ENCODE measurements at regions not wholly inside any gene's neighbourhood (a gene's known extent, or its start where the extent isn't known, plus 50 kb on each side); places are given as distances from the start of the nearest gene placed in this dataset.

DNA sequence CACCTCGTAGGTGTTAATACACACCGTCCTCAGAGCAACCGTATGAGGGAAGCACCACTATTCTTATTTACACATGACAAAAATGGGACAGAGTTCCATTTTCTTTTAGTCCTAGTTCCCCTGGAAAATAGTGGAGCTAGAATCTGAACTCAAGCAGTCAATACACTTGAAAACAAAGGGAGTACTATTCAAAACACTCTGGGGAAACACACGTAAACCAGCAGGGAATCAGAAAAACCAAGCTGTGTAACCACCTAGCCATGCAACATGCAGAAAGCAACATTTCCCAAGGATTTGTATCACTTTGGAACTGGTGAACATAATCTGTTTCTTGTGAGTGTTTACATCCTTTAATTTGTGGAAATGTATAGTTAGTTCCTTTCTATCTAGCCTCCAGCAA, 208.2 kb downstream of the UBE2E3 start:
- no peak for DNase-seq (ENCODE audit: low read depth in 2 of 2)

DNA sequence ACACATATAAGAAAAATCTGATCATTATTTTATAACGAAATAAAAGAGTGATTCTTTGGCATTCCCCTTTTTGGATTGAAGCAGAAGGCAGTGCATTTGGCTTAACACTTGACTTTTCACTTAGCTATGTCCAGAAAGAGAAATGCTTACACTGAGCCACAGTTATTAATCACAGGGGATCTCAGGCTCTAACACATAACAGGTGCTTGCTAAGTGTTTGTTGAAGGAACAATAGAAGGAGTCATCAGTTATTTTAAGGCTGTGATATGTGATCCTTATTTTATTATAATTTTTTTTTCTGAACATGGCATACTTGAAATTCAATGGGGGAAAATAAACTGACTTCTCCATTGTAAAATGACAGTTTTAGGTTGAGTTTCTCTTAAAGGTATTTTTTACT, 209.5 kb downstream of the UBE2E3 start:
- no peak for DNase-seq (ENCODE audit: low read depth in 2 of 2)

DNA sequence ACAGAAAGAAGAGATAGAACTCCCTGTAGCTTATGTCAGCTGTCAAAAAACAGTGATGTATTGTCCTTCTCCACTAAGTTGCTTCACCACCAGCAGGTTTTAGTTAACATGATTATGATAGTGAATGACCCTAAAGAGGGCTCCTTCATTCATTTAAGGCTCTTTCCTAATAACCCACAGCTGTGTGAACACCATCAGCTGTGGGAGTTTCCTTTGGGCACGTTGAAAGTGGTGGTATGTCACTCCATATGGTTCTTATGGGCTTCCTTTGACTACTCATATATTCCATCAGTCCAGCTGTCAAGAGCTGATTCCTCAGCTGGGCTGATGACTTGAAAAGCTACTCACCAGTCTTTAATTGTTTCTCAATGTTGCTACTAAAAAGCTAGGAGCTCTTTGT, 210.3 kb downstream of the UBE2E3 start:
- no peak for DNase-seq (ENCODE audit: low read depth in 2 of 2)

- no peak for DNase-seq (ENCODE audit: low read depth in 2 of 2)
Observed at GRCh38 chr2:181193550-181193949, 213.1 kb downstream of the UBE2E3 start.

DNA sequence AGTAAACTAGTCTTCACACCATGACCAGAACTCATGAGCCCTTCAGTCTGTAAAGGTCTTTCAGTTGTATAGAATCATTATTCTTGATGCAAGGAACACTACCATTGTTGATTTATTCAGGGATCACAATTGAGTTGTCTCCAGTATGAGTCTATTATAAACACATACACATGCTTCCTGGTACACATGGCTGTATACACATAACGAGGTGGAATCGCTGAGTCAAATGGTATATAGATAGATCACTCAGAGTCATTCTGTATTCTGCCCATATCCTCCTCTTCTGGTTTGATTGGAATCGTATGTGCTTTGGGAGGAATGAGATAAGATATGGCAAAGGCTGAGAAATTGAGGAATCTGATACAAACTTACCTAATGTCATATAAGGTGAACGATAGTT, 216.0 kb downstream of the UBE2E3 start:
- DNase-seq (ENCODE audit: low read depth in 2 of 2): no peak

GRCh38 chr2:181197140-181197760, 216.8 kb downstream of the UBE2E3 start:
- DNase-seq (ENCODE audit: low read depth in 2 of 2): no peak

DNA sequence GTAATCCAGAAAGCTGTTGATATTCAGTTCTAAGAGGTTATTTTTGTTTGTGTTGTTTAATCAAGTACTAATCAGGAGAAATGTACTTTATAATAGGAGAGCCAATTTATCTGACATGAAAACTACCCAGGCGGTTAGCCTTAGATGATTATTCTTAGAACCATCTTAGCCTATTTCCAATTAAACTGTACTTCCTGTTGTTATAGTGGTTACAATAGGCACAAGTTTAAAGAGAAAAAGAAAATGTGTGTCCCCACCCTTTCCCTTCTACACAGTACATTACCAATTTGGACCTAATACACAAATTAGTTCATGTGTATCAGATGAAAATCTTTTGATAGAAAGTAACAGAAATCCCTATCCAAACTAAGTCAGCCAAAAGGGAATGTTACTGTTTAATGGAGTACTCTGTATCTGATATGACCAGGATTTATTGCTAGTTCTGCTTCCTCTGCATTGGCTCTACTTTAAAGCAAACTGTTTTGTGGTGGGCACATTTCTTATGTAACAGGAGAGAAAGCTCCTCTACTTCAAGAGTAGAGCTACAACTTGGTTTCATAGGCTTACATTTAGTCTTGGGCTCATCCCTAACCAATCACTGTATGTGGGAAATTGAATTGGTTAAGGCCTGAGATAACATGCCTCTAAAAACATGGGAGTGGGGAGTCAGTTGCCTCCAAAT, 217.9 kb downstream of the UBE2E3 start:
- no peak for DNase-seq (ENCODE audit: low read depth in 2 of 2)

DNA sequence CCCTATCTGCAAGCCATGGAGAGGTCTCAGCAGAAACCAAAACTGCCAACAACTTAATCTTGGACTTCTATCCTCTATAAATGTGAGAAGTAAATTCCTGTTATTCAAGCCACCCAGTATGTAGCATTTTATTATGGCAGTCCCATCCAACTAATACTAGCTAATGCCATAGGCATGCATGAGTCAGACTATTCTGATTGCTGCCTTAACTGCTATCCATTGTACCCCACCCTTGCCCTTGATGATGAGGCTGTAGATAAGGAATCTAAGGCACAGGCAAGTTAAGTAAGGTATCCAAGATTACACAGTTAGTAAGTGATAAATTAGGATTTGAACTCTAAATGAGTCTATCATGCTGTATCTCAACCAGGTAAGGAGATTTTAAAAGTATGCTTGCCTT, 223.0 kb downstream of the UBE2E3 start:
- no peak for DNase-seq (ENCODE audit: low read depth in 2 of 2)

DNA sequence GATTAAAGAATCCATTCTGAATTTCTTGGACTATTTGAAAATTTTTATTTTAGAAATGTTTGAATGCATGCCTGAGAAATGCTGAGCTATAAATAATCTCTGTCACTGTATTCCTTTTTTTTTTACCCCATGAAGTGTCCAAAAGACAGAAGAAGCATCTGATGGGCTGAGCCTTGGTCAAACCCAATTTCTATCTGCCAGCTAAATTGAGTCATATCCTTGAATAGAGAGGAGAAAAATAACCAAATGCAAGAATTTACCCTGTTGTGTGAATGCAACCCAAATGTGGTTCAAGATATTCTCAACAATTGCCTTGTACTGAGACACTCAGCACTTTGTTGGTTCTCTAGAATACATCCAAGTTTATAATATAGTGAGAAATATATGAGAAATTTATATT, 223.5 kb downstream of the UBE2E3 start:
- no peak for DNase-seq (ENCODE audit: low read depth in 2 of 2)

DNA sequence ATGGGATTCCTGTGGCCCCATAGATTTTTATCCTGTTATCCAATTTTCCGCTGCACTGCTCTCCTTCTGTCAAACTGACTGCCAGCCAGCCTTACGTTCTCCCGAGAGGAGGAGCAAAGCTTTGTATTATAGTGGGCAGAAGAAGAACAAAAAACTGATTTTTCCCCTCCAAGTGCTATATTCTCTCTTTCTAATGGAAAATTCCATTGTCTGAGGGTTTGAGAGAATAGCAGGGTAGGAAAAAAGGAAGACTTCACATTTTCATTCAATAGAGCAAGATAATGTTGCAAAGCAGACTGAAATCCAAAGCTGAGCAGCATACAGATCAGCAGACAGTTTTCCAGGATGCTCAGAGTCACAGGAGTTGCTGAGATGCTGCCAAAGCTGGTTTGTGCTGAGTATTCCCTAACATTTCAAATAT, 238.0 kb downstream of the UBE2E3 start:
- DNase-seq (ENCODE audit: low read depth in 2 of 2): no peak

- DNase-seq (ENCODE audit: low read depth in 2 of 2): no peak
Observed at GRCh38 chr2:181223234-181223633, 234.0 kb upstream of the ITGA4 start.

DNA sequence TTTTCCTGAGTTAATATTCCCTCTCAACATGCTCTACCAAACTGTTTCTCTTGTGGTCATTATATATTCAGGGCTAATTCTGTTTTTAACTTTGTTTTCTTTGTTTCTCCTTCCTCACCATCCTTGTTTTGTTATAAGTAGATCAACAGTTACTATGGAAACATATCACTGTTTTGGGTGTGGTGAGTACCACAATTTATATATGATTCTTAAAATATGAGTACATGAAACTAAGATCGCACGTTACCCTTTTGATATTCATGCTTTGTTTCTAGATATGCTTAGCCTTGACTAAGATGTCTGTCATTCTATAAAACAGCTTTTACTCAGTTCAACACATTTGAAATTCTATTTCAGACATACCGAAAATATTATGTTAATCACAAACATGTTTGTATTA, 232.3 kb upstream of the ITGA4 start:
- DNase-seq (ENCODE audit: low read depth in 2 of 2): no peak

GRCh38 chr2:181228661-181229060, 228.5 kb upstream of the ITGA4 start:
- DNase-seq (ENCODE audit: low read depth in 2 of 2): no peak

DNA sequence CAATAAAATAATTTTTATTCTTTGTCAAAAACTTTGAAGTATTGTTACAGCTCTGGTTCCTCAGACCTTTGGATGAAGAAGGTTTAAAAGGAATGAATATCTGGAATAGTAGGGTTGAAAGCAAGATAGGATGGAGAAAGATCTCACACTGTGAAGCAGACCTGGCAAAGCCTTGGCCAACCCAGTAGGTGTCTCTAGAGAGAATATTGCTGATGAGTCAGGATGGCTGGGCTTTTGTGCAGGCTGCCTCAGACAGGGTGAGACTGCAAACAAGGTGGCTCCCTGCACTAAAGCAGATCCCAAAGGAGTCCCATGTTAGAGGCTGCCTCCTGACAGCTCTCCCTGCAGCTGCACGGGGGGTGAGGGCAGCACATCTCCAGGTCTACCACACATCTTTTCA, 226.0 kb upstream of the ITGA4 start:
- DNase-seq (ENCODE audit: low read depth in 2 of 2): no peak

GRCh38 chr2:181231886-181232621, 225.1 kb upstream of the ITGA4 start:
- DNase-seq (ENCODE audit: low read depth in 2 of 2): no peak

DNA sequence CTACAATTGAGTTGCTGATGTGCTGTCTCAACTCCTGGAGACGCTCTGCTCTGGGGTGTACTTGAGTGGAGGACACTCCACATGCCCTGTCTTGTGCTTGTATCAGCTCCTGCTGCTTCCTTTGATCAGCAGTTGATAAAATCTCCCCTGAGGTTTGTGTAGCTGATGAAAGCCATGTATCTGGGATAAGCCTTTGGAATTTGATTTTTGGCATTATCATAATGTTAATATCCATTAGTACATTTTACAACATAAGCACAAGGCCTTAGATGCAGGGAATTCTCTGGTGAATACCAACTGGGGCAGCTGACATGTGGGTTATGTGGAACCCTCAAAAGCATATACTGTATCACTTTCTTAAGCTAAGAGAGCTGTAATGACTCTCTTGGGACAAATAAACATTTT, 222.7 kb upstream of the ITGA4 start:
- DNase-seq (ENCODE audit: low read depth in 2 of 2): no peak

GRCh38 chr2:181235011-181235410, 222.2 kb upstream of the ITGA4 start:
- no peak for DNase-seq (ENCODE audit: low read depth in 2 of 2)

GRCh38 chr2:181235683-181236459, 221.3 kb upstream of the ITGA4 start:
- DNase-seq (ENCODE audit: low read depth in 2 of 2): no peak

GRCh38 chr2:181239201-181239799, 217.9 kb upstream of the ITGA4 start:
- DNase-seq (ENCODE audit: low read depth in 2 of 2): no peak

- DNase-seq (ENCODE audit: low read depth in 2 of 2): no peak
Observed at GRCh38 chr2:181240844-181241243, 216.3 kb upstream of the ITGA4 start.

DNA sequence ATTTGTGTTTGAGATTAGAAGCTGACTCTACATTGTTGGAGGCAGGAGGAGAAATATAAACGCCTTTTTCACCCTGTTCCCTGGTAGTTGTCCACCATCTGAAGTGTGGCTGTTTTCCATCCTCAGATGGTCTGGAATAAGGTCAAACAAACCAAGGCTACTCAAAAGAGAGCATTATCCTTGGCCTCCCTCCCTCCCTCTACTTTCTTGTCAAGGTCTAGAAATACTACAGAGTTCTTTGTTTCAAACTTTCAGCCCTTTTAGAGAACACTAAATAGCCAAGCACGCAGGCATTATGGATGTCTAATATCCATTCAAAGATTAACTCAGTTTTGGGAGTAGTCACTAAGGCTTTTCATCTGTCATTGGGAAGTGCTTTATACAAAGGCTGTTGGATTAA, 215.8 kb upstream of the ITGA4 start:
- DNase-seq (ENCODE audit: low read depth in 2 of 2): no peak

- no peak for DNase-seq (ENCODE audit: low read depth in 2 of 2)
Observed at GRCh38 chr2:181241797-181242196, 215.4 kb upstream of the ITGA4 start.

All from stimulated activated CD8-positive, alpha-beta memory T cell treated with anti-CD3 and anti-CD28 coated beads, Interleukin-7, amount 100 ng/mL, for 4 hours (primary cell).